OCI-M2 (cell line): ENCODE measurements at regions not wholly inside any gene's neighbourhood (a gene's known extent, or its start where the extent isn't known, plus 50 kb on each side); places are given as distances from the start of the nearest gene placed in this dataset.

Source experiments
- DNase-seq: peaks from one replicate; lab custom pipeline; 2025; ENCODE audit not compliant: unreplicated experiment; lab: John Stamatoyannopoulos, UW

GRCh38 chr15:62816342-62817069 lies 226.0 kb upstream of the TPM1 start:
- no peak for DNase-seq

GRCh38 chr15:62818691-62819090 lies 223.9 kb upstream of the TPM1 start:
- DNase-seq = no peak

GRCh38 chr15:62821384-62822131 lies 221.0 kb upstream of the TPM1 start:
- no peak for DNase-seq

- DNase-seq = no peak
Observed at GRCh38 chr15:62822228-62822627, 220.3 kb upstream of the TPM1 start.

DNA sequence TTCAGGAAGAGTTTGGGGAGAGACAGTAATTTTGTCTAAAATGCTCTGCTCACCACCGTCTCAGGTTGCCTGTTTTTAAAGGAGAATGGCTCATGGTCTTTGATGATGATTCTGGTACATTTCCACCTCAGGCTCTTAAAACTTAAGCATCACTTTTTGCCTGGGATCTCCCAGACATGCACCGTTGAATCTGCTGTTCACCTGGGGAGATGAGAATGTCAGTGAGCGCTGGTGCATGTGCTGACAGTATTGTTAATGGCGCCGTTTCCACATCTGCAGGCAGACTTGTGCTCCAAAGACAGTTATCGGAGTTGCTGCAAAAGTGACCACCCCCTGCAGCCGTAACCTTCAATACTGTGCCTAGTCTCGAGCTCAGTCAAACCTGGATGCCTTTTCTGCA lies 219.0 kb upstream of the TPM1 start:
- no peak for DNase-seq

DNA sequence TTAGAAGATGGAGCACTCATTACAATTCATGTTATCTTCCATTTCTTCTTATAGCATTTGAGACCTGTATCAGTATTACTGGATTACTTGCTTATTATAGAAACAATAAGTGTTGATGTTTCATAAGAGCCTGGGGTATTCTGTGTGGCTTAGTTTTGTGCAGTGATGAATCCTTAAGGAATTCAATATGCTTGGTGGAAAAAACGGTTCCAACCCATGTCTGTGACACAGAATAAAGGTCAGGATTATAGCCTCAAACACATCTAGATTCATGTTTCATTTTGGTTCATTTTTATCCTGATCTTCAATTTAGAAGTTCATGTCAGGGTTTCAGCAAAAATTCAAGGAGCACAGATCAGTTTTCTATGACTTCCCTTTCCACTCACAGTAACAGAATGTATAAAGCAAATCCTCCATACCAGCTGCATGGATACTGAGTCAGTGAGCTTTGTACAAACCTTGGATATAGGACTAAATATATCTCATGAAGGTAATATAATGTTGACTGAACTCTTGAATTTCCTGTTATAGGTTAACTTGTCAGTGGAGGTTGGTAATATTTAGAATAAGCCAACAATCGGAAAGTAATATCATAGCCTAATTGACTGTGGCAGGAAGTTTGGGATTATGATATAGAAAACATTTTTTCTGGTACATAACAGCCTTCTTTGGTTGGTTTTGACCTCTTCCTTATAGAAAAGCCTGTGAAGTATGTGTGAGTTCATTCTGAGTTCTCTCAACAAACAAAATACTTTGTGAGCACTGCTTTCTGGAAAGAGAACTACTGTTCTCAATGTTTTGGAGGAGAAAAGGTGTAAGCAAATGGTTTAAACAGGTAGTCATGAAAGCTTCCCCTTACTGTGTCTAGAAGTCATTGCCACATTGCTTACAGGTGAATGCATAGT lies 218.2 kb upstream of the TPM1 start:
- DNase-seq = no peak

GRCh38 chr15:62825191-62825590 lies 217.4 kb upstream of the TPM1 start:
- DNase-seq = no peak

GRCh38 chr15:62826561-62826960 lies 216.0 kb upstream of the TPM1 start:
- no peak for DNase-seq

- no peak for DNase-seq
Observed at GRCh38 chr15:62828364-62828763, 214.2 kb upstream of the TPM1 start.

DNA sequence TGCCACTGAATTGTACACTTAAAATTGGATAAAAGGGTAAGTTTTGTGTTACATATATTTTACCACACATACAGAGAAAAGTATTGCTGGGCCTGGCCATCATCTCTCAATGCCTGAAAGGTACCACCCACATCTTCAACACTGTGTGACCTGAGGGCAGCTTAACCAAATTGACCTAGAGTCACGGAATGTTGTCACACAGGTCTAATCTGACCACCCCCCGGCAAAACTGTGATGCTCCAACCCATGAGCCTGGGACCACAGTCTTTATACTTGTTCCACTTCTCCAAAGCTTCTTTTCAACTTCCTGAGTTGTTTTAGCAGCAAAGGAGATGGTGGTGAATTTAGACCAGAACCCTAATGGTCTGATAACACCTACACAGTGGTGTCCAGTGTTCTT lies 210.3 kb upstream of the TPM1 start:
- no peak for DNase-seq

DNA sequence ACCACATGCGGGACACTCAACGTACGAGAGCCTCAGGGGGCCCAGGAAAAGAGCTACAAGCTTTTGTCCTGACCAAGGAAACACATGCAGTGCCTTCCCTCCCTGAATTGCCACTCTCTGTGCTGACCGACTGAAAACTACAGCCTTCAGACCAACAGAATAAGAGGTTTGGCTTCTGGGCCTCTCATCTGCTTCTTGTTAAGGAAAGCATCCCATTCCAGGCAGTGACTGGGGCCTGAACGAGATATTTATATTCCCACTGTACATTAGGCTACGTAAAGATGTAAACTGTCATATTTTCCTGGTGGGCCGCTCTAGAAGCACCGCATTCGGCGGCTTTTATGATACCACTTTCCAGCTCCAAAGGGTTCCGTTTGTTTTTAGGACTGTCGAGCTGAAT lies 208.9 kb upstream of the TPM1 start:
- no peak for DNase-seq

DNA sequence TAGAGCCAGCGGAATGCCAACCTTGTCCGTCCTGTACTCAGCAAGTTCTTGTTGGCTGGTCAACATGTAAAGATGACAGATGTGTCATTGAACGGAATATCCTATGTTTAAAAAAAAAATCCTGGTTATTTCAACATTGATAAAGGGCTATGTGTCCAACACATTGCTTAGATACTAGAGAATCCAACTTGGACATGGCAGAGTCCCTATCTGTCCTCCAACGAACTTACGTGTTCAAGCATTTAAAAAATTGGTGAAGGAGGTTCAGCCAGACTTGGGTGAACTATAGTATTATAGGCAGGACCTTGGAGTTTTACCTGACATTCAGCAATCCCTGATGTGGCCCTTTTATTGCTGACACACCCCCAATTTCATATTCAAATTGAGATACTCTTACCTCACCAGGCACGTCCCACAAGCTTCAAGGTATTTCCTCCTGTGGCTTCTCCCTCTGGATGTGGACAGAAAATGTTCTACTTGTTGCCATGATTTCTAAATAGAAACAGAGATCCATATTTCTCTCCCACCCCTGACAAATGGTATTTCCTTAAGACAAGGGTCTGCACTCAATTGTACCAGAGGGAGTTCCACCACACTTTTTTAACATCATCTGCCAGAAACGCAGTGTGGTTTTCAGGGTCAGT lies 207.7 kb upstream of the TPM1 start:
- no peak for DNase-seq

DNA sequence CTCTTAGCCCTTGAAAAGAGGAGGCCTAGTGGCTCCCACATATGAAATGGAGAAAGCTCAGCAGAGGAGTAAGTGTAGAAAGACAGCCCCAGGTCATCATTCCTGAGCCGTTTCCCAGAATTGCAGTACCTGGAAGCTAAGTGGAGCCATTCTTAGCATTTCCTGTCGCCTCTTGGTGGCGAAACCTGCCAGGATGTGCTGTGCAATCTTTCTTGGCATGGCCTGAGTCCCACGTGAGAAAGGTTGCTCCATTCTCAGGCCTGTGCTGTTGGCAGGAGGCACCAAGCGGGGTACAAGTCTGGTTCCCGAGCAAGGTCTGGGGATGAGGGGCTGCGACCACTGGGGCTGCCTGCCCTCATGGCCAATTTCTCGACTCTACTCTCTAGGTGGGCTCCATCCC lies 207.2 kb upstream of the TPM1 start:
- no peak for DNase-seq

DNA sequence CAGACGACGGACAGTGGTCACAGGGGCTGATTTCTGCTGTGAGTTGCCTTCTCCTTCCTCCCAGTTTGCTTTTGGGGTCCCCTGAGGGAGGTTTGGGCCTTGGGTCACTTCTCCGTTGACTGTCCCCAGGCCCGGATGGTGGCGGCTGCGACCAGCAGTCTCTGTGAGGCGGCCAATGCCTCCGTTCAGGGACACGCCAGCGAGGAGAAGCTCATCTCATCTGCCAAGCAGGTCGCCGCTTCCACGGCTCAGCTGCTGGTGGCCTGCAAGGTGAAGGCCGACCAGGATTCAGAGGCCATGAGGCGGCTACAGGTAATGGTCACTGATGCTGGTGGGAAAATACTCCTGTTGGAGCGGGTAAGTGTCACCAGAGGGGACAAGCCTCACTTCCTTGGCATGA lies 206.8 kb upstream of the TPM1 start:
- no peak for DNase-seq

GRCh38 chr15:62840526-62841268 lies 201.8 kb upstream of the TPM1 start:
- no peak for DNase-seq

- DNase-seq = no peak
Observed at GRCh38 chr15:62841269-62841628, 201.3 kb upstream of the TPM1 start.

DNA sequence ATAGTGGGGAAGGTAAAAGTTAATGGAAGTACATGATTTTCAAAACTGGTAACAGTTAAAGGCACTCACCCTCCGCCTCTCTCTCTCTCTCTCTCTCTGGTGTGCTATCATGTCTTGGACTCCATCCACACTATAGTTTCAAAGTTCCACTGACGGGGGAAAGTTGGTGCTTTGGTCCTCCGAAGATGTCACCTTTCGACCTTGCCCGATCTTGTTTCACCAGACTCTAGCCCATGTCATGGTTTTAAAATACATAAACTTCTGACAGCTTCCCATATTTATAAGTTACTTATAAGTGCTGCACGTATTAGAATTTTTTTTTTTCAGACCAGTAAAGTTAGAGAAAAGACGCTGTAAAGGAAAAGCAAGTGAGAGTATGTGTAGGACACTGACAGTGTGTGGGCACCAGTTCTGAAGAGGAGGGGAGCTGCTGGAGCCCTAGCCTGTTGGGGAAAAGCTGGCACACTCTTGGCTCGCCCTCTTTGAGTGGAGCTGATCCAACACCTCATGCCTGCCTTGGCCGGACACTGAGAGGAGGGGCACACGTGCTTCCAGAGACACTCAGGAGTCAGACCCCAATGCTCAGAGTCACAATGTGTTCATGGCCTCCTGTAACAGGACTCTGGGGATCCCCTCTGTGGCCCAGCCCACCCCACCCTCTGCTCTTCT lies 200.5 kb upstream of the TPM1 start:
- no peak for DNase-seq

- DNase-seq = no peak
Observed at GRCh38 chr15:62843311-62843710, 199.2 kb upstream of the TPM1 start.

DNA sequence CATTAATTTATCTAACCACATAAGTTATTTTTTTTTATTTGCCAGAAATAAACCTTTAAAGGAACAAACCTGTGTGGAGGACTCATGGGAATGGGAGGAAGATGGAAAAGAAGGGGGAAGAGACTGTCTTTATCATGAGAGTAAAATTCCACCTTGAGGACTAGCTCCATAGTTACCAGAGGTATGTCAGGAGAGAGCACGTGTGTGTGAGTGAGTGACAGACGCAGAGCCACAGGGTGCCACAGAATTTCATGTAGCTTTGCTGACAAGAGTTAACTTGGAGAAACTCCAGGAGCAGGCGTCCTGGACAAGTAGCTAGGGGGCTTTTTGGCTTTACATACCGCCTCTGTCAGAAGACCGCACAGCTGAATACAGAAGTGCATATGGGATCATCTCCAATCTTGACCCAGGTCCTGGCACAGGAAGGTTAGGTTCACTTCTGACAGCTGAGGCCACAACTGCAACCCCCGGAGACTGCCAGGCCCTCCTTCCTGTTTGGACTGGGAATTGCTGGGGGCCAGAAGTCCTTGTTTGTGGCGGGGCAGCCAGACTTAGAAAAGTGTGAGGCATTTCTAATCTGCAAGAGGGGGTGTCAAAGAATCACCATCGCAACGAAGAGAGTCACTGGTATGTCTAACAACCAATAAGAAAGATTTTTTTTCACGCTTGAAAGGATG lies 197.8 kb upstream of the TPM1 start:
- no peak for DNase-seq
